ENCODE measurements at regions not wholly inside any gene's neighbourhood (a gene's known extent, or its start where the extent isn't known, plus 50 kb on each side); places are given as distances from the start of the nearest gene placed in this dataset.

- TF ChIP-seq EZH2 (IDR thresholded peaks at IDR 0.05; ENCODE audit: insufficient read depth, poor library complexity, severe bottlenecking) (no peak), EZH2phosphoT487 (IDR thresholded peaks at IDR 0.05; ENCODE audit: insufficient read depth, low read depth) (no peak)
Observed at GRCh38 chr12:60324746-60325145, 728.9 kb downstream of the SLC16A7 start.
